ENCODE measurements at regions not wholly inside any gene's neighbourhood (a gene's known extent, or its start where the extent isn't known, plus 50 kb on each side); places are given as distances from the start of the nearest gene placed in this dataset.

- H3K27me3 ChIP-seq: no peaks in the 10 kb centered on the region
- intact Hi-C loops (cut with DNase I): no loop called here
- H3K9me3 ChIP-seq: no peaks in the 10 kb centered on the region
- DNase-seq (no peak), ATAC-seq (no peak)
- no peak overlapping the region for H3K27ac ChIP-seq
- no peaks in the 10 kb centered on the region for H3K4me1 ChIP-seq
- 79 to 88% (median 82%) methylated on average over 2 of the region's 2 CpGs for WGBS, 4 donors
- H3K4me3 ChIP-seq: no peak overlapping the region
- no peaks in the 10 kb centered on the region for H3K36me3 ChIP-seq
- TF ChIP-seq, protein P1, sequence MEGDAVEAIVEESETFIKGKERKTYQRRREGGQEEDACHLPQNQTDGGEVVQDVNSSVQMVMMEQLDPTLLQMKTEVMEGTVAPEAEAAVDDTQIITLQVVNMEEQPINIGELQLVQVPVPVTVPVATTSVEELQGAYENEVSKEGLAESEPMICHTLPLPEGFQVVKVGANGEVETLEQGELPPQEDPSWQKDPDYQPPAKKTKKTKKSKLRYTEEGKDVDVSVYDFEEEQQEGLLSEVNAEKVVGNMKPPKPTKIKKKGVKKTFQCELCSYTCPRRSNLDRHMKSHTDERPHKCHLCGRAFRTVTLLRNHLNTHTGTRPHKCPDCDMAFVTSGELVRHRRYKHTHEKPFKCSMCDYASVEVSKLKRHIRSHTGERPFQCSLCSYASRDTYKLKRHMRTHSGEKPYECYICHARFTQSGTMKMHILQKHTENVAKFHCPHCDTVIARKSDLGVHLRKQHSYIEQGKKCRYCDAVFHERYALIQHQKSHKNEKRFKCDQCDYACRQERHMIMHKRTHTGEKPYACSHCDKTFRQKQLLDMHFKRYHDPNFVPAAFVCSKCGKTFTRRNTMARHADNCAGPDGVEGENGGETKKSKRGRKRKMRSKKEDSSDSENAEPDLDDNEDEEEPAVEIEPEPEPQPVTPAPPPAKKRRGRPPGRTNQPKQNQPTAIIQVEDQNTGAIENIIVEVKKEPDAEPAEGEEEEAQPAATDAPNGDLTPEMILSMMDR (IDR thresholded peaks at IDR 0.05): no peak
- TF ChIP-seq POLR2A (IDR thresholded peaks at IDR 0.05): no peak
These were observed 638.1 kb upstream of the POT1 start for GRCh38 chr7:125567686-125568085.

- Histone ChIP-seq H3K27ac (no peak overlapping the region), H3K4me1 (no peaks in the 10 kb centered on the region), H3K36me3 (no peaks in the 10 kb centered on the region), H3K4me3 (no peak overlapping the region), H3K27me3 (no peaks in the 10 kb centered on the region), H3K9me3 (no peaks in the 10 kb centered on the region)
- 75 to 80% (median 76%) methylated on average over 12 of the region's 12 CpGs for WGBS, 4 donors
- intact Hi-C loops (cut with DNase I): no loop called here
- DNase-seq (no peak), ATAC-seq (no peak)
- no peak for TF ChIP-seq POLR2A (IDR thresholded peaks at IDR 0.05)
- TF ChIP-seq, protein P1 (IDR thresholded peaks at IDR 0.05): no peak
These were observed 634.4 kb upstream of the POT1 start for GRCh38 chr7:125563964-125564529.

- TF ChIP-seq POLR2A (IDR thresholded peaks at IDR 0.05): no peak
- TF ChIP-seq, protein P1 (IDR thresholded peaks at IDR 0.05): no peak
- Histone ChIP-seq H3K9me3 (no peaks in the 10 kb centered on the region), H3K27me3 (no peaks in the 10 kb centered on the region), H3K4me1 (no peaks in the 10 kb centered on the region), H3K4me3 (no peak overlapping the region), H3K27ac (no peak overlapping the region), H3K36me3 (no peaks in the 10 kb centered on the region)
- 80 to 87% (median 86%) methylated on average over 8 to 9 of the region's 9 CpGs for WGBS, 4 donors
- intact Hi-C loops (cut with DNase I): no loop called here
- DNase-seq (no peak), ATAC-seq (no peak)
These were observed 633.9 kb upstream of the POT1 start for GRCh38 chr7:125563557-125563956.

- Histone ChIP-seq H3K9me3 (no peaks in the 10 kb centered on the region), H3K4me1 (no peaks in the 10 kb centered on the region), H3K4me3 (no peak overlapping the region), H3K27ac (no peak overlapping the region), H3K36me3 (no peaks in the 10 kb centered on the region), H3K27me3 (no peaks in the 10 kb centered on the region)
- DNase-seq (no peak), ATAC-seq (no peak)
- TF ChIP-seq POLR2A (IDR thresholded peaks at IDR 0.05): no peak
- intact Hi-C loops (cut with DNase I): no loop called here
- 31 to 36% (median 35%) methylated on average over 3 of the region's 3 CpGs for WGBS, 4 donors
These were observed 631.4 kb upstream of the POT1 start for GRCh38 chr7:125561006-125561405.

- Histone ChIP-seq H3K36me3 (no peaks in the 10 kb centered on the region), H3K27me3 (no peaks in the 10 kb centered on the region), H3K4me3 (no peak overlapping the region), H3K9me3 (no peaks in the 10 kb centered on the region), H3K4me1 (no peaks in the 10 kb centered on the region), H3K27ac (no peak overlapping the region)
- DNase-seq (no peak), ATAC-seq (no peak)
- WGBS, 4 donors: 70 to 74% (median 73%) methylated on average over 2 of the region's 2 CpGs
- no peak for TF ChIP-seq POLR2A (IDR thresholded peaks at IDR 0.05)
- TF ChIP-seq, protein P1 (IDR thresholded peaks at IDR 0.05): no peak
- intact Hi-C loops (cut with DNase I): no loop called here
These were observed 630.3 kb upstream of the POT1 start for GRCh38 chr7:125559921-125560320.
